Vagina (tissue), 2 donors: ENCODE measurements at regions not wholly inside any gene's neighbourhood (a gene's known extent, or its start where the extent isn't known, plus 50 kb on each side); places are given as distances from the start of the nearest gene placed in this dataset.

ENCODE experiments used
- DNase-seq, 2 donors: peaks; one replicate each; pipeline ENCODE4 v3.0.0-alpha.2; 2017; ENCODE audit errors: extremely low spot score in 2 of 2
- H3K27ac ChIP-seq: fragments of 200-600 bp; sonication (generic); one replicate; pipeline ENCODE4 v1.5.1; 2019
- H3K27me3 ChIP-seq: fragments of 200-600 bp; sonication (generic); one replicate; pipeline ENCODE4 v1.5.1; 2019
- H3K36me3 ChIP-seq, 2 donors: fragments of 200-600 bp; sonication (generic); one replicate each; pipeline ENCODE4 v1.5.1; 2017 to 2019
- H3K4me1 ChIP-seq: fragments of 200-600 bp; sonication (generic); one replicate; pipeline ENCODE4 v1.5.1; 2019
- H3K4me3 ChIP-seq, 2 donors: fragments of 200-600 bp; sonication (generic); 1 replicate in 1 of 2; 2 replicates in 1 of 2; pipeline ENCODE4 v1.5.1; 2016 to 2019
- H3K9me3 ChIP-seq: fragments of 200-600 bp; sonication (generic); one replicate; pipeline ENCODE4 v1.5.1; 2019
- CTCF ChIP-seq, 3 experiments: fragments of 450-650 bp in 2 of 3; fragments of 200-600 bp in 1 of 3; sonication (generic) in 1 of 3; IDR thresholded peaks; one replicate each; pipeline ENCODE4 v1.5.1; 2017 to 2019; ENCODE audit warnings: antibody characterized with exemption in 3 of 3, mild to moderate bottlenecking in 2 of 3, moderate library complexity in 2 of 3
- POLR2A ChIP-seq, 2 donors: fragments of 450-650 bp; IDR thresholded peaks; one replicate each; pipeline ENCODE4 v1.6.1; 2017; ENCODE audit warnings: antibody characterized with exemption in 2 of 2, mild to moderate bottlenecking in 2 of 2, moderate library complexity in 2 of 2
- POLR2AphosphoS5 ChIP-seq, 2 donors: sonication (generic); formaldehyde crosslinking; IDR thresholded peaks; one replicate each; pipeline ENCODE4 v1.9.0; 2017; ENCODE audit warnings: antibody characterized with exemption in 2 of 2, mild to moderate bottlenecking in 2 of 2, low read depth in 1 of 2; ENCODE audit not compliant: insufficient read depth in 1 of 2
- intact Hi-C: fragments of 100-400 bp; cut with DNase I; formaldehyde crosslinking; loops from one replicate; pipeline ENCODE4 v1.15.1; 2023

- no peak overlapping the region for H3K27ac ChIP-seq
- no peaks in the 10 kb centered on the region for H3K36me3 ChIP-seq
- TF ChIP-seq POLR2AphosphoS5 (IDR thresholded peaks at IDR 0.05; ENCODE audit: insufficient read depth in 1 of 2, low read depth in 1 of 2) (no peak), CTCF (IDR thresholded peaks at IDR 0.05) (no peak)
- no peak overlapping the region for H3K4me3 ChIP-seq
- peaks cover 12% of the 10 kb centered on the region for H3K4me1 ChIP-seq
- no peaks in the 10 kb centered on the region for H3K27me3 ChIP-seq
- H3K9me3 ChIP-seq = no peaks in the 10 kb centered on the region
- DNase-seq = no peak
- intact Hi-C loops = no loop called here
Observed at GRCh38 chr11:19391652-19392051, 150.9 kb upstream of the E2F8 start.

- no peaks in the 10 kb centered on the region for H3K36me3 ChIP-seq
- no peaks in the 10 kb centered on the region for H3K9me3 ChIP-seq
- H3K27ac ChIP-seq = peak overlapping the region; percentile 42
- DNase-seq = no peak
- intact Hi-C loops = no loop called here
- TF ChIP-seq CTCF (IDR thresholded peaks at IDR 0.05) = no peak
- no peak for TF ChIP-seq POLR2A (IDR thresholded peaks at IDR 0.05)
- no peak for TF ChIP-seq POLR2AphosphoS5 (IDR thresholded peaks at IDR 0.05; ENCODE audit: insufficient read depth in 1 of 2, low read depth in 1 of 2)
- H3K27me3 ChIP-seq = no peaks in the 10 kb centered on the region
- H3K4me3 ChIP-seq = no peak overlapping the region
- H3K4me1 ChIP-seq = peaks cover 12% of the 10 kb centered on the region
Observed at GRCh38 chr11:19391026-19391425, 150.3 kb upstream of the E2F8 start.

- TF ChIP-seq POLR2A (IDR thresholded peaks at IDR 0.05) (no peak), POLR2AphosphoS5 (IDR thresholded peaks at IDR 0.05; ENCODE audit: insufficient read depth in 1 of 2, low read depth in 1 of 2) (peak in 1 of 2 donors; percentile 38), CTCF (IDR thresholded peaks at IDR 0.05) (no peak)
- H3K36me3 ChIP-seq = no peaks in the 10 kb centered on the region
- no peaks in the 10 kb centered on the region for H3K27me3 ChIP-seq
- peak overlapping the region; percentile 52 for H3K27ac ChIP-seq
- no peak for DNase-seq
- intact Hi-C loops = no loop called here
- peaks cover 12% of the 10 kb centered on the region for H3K4me1 ChIP-seq
- no peak overlapping the region for H3K4me3 ChIP-seq
- no peaks in the 10 kb centered on the region for H3K9me3 ChIP-seq
Observed at GRCh38 chr11:19389787-19390303, 149.1 kb upstream of the E2F8 start.

GRCh38 chr11:19382131-19382611 lies 141.4 kb upstream of the E2F8 start:
- no peak for DNase-seq
- Histone ChIP-seq H3K27ac (no peak overlapping the region), H3K4me1 (no peaks in the 10 kb centered on the region), H3K9me3 (no peaks in the 10 kb centered on the region), H3K27me3 (no peaks in the 10 kb centered on the region), H3K36me3 (no peaks in the 10 kb centered on the region), H3K4me3 (no peak overlapping the region)
- no peak for TF ChIP-seq POLR2AphosphoS5 (IDR thresholded peaks at IDR 0.05; ENCODE audit: insufficient read depth in 1 of 2, low read depth in 1 of 2)
- TF ChIP-seq CTCF (IDR thresholded peaks at IDR 0.05) = no peak
- TF ChIP-seq POLR2A (IDR thresholded peaks at IDR 0.05) = no peak
- intact Hi-C loops = no loop called here

GRCh38 chr11:19380375-19380774 lies 139.6 kb upstream of the E2F8 start:
- H3K4me1 ChIP-seq = no peaks in the 10 kb centered on the region
- H3K9me3 ChIP-seq = no peaks in the 10 kb centered on the region
- H3K27me3 ChIP-seq = no peaks in the 10 kb centered on the region
- H3K4me3 ChIP-seq = no peak overlapping the region
- no peak for TF ChIP-seq POLR2A (IDR thresholded peaks at IDR 0.05)
- intact Hi-C loops = no loop called here
- no peak for DNase-seq
- no peak overlapping the region for H3K27ac ChIP-seq
- H3K36me3 ChIP-seq = no peaks in the 10 kb centered on the region
